IMR-90 (cell line): ENCODE measurements at regions not wholly inside any gene's neighbourhood (a gene's known extent, or its start where the extent isn't known, plus 50 kb on each side); places are given as distances from the start of the nearest gene placed in this dataset.

Experiments
- ATAC-seq: fragments of 200-7000 bp; cut with Tn5 transposase; 2 replicates; pipeline ENCODE4 v1.9.1; 2020; ENCODE audit warnings: low read depth, mild to moderate bottlenecking, moderate library complexity
- BruUV-seq: library from RNA; stranded (reverse); fragments of 400-500 nt; replicated peaks from 2 replicates; lab custom pipeline; 2021; lab: Mats Ljungman, UMichigan
- CTCF ChIA-PET: fragments of 300-600 bp; formaldehyde crosslinking; extraction: SDS; loops from one replicate; lab custom pipeline; 2021; ENCODE audit warnings: antibody characterized with exemption; lab: Yijun Ruan, JAX
- POLR2A ChIA-PET: fragments of 300-600 bp; sonication (Branson Sonifier 250); formaldehyde crosslinking; loops from one replicate; lab custom pipeline; 2022; ENCODE audit warnings: antibody characterized with exemption; ENCODE audit not compliant: unreplicated experiment; lab: Charles Lee
- DNase-seq: peaks from one replicate; pipeline ENCODE4 v3.0.0; 2013
- H2AFZ ChIP-seq: replicated peaks from 2 replicates; pipeline ENCODE3; 2013; ENCODE audit warnings: low read length, mild to moderate bottlenecking; ENCODE audit not compliant: poor library complexity
- H2AK5ac ChIP-seq: 2 replicates; pipeline ENCODE4 v1.6.1; 2013; ENCODE audit warnings: low read depth, low read length, inconsistent platforms
- H2AK9ac ChIP-seq: replicated peaks from 2 replicates; pipeline ENCODE3; 2013; ENCODE audit warnings: mild to moderate bottlenecking, low read depth, low read length, moderate library complexity; ENCODE audit not compliant: poor library complexity
- H2BK120ac ChIP-seq: 2 replicates; pipeline ENCODE4 v1.6.1; 2013; ENCODE audit warnings: low read depth, low read length, inconsistent platforms
- H2BK15ac ChIP-seq: 3 replicates; pipeline ENCODE4 v1.6.1; 2013; ENCODE audit warnings: low read depth, low read length, inconsistent platforms
- H2BK20ac ChIP-seq: 2 replicates; pipeline ENCODE4 v1.6.1; 2013; ENCODE audit warnings: low read depth, mild to moderate bottlenecking, inconsistent platforms, low read length, moderate library complexity
- H2BK5ac ChIP-seq: 2 replicates; pipeline ENCODE4 v1.6.1; 2013; ENCODE audit warnings: mild to moderate bottlenecking, low read depth, low read length, inconsistent platforms; ENCODE audit not compliant: poor library complexity, severe bottlenecking
- H3K14ac ChIP-seq: replicated peaks from 2 replicates; pipeline ENCODE4 v1.6.1; 2013; ENCODE audit warnings: low read depth, low read length, inconsistent platforms
- H3K18ac ChIP-seq: 2 replicates; pipeline ENCODE4 v1.6.1; 2013; ENCODE audit warnings: low read depth, low read length, control low read depth
- H3K23ac ChIP-seq: 2 replicates; pipeline ENCODE4 v1.6.1; 2013; ENCODE audit warnings: low read depth, low read length, inconsistent platforms
- H3K27ac ChIP-seq: 2 replicates; pipeline ENCODE4 v1.5.1; 2013; ENCODE audit warnings: mild to moderate bottlenecking, control low read depth, low read length; ENCODE audit not compliant: insufficient read depth
- H3K27me3 ChIP-seq: 2 replicates; pipeline ENCODE4 v1.6.1; 2013; ENCODE audit warnings: low read length; ENCODE audit not compliant: control insufficient read depth, insufficient read depth
- H3K36me3 ChIP-seq: 2 replicates; pipeline ENCODE4 v1.6.1; 2013; ENCODE audit warnings: low read length, mixed read lengths; ENCODE audit not compliant: control insufficient read depth, insufficient read depth
- H3K4ac ChIP-seq: 2 replicates; pipeline ENCODE4 v1.6.1; 2013; ENCODE audit warnings: low read depth, low read length, inconsistent platforms
- H3K4me1 ChIP-seq: 2 replicates; pipeline ENCODE4 v1.6.1; 2013; ENCODE audit warnings: low read length, mixed read lengths; ENCODE audit not compliant: control insufficient read depth, insufficient read depth
- H3K4me2 ChIP-seq: 2 replicates; pipeline ENCODE4 v1.6.1; 2013; ENCODE audit warnings: low read depth, mild to moderate bottlenecking, control low read depth, low read length, moderate library complexity
- H3K4me3 ChIP-seq: 2 replicates; pipeline ENCODE4 v1.5.1; 2013; ENCODE audit warnings: low read depth, mild to moderate bottlenecking, control low read depth, low read length, moderate library complexity; ENCODE audit not compliant: insufficient read depth
- H3K56ac ChIP-seq: 2 replicates; pipeline ENCODE4 v1.6.1; 2013; ENCODE audit warnings: low read length, inconsistent platforms; ENCODE audit not compliant: insufficient read depth; ENCODE audit errors: extremely low read depth
- H3K79me1 ChIP-seq, 2 experiments: 2 replicates each; pipeline ENCODE4 v1.6.1; 2013; ENCODE audit warnings: low read length in 2 of 2, inconsistent platforms in 1 of 2, low read depth in 1 of 2
- H3K9ac ChIP-seq: 2 replicates; pipeline ENCODE4 v1.6.1; 2013; ENCODE audit warnings: low read depth, low read length, control low read depth
- H3K9me1 ChIP-seq: 2 replicates; pipeline ENCODE4 v1.6.1; 2013; ENCODE audit warnings: low read length, inconsistent platforms; ENCODE audit not compliant: insufficient read depth
- H3K9me3 ChIP-seq: 2 replicates; pipeline ENCODE4 v1.6.1; 2013; ENCODE audit warnings: low read length; ENCODE audit not compliant: control insufficient read depth, insufficient read depth
- H4K20me1 ChIP-seq: 2 replicates; pipeline ENCODE4 v1.6.1; 2013; ENCODE audit warnings: low read length, inconsistent platforms; ENCODE audit not compliant: insufficient read depth
- H4K5ac ChIP-seq: 2 replicates; pipeline ENCODE4 v1.6.1; 2013; ENCODE audit warnings: mild to moderate bottlenecking, low read depth, low read length, control low read depth
- H4K8ac ChIP-seq, 2 experiments: 2 replicates each; pipeline ENCODE4 v1.6.1; 2013; ENCODE audit warnings: low read depth in 2 of 2, low read length in 2 of 2, control low read depth in 1 of 2, inconsistent platforms in 1 of 2
- H4K91ac ChIP-seq: 2 replicates; pipeline ENCODE4 v1.6.1; 2013; ENCODE audit warnings: low read depth, low read length, inconsistent platforms; ENCODE audit not compliant: insufficient read depth
- BHLHE40 ChIP-seq: fragments of 150-350 bp; IDR thresholded peaks from 2 replicates; pipeline ENCODE4 v1.6.1; 2016; ENCODE audit warnings: mild to moderate bottlenecking, low read depth, low read length
- CHD1 ChIP-seq: IDR thresholded peaks from 2 replicates; pipeline ENCODE4 v1.6.1; 2012; ENCODE audit warnings: low read depth, low read length, improper control_type of control experiment
- MAZ ChIP-seq: IDR thresholded peaks from 2 replicates; pipeline ENCODE4 v1.6.1; 2012; ENCODE audit warnings: low read depth, mild to moderate bottlenecking, low read length, improper control_type of control experiment, moderate library complexity, borderline replicate concordance
- MXI1 ChIP-seq: IDR thresholded peaks from 2 replicates; pipeline ENCODE4 v1.6.1; 2012; ENCODE audit warnings: low read depth, mild to moderate bottlenecking, low read length, moderate library complexity, borderline replicate concordance
- POLR2A ChIP-seq: IDR thresholded peaks from 2 replicates; pipeline ENCODE4 v1.6.1; 2012; ENCODE audit warnings: mild to moderate bottlenecking, low read depth, low read length
- RFX5 ChIP-seq: IDR thresholded peaks from 2 replicates; pipeline ENCODE4 v1.8.0; 2012; ENCODE audit warnings: low read depth, mild to moderate bottlenecking, low read length, moderate library complexity
- WGBS, 2 experiments: methylation state at CpG; one replicate each; pipeline versions ENCODE4 v1.1.5 to v1.1.7; 2013; ENCODE audit warnings: missing lambda C conversion rate in 2 of 2; ENCODE audit not compliant: insufficient read length in 1 of 2; ENCODE audit errors: extremely low coverage in 2 of 2; 5-methylcytosine and 5-hydroxymethylcytosine counted together
- dilution Hi-C: fragments of 300-500 bp; cut with HindIII; formaldehyde crosslinking; loops from one replicate; pipeline ENCODE4 v1.14.3; 2018; ENCODE audit warnings: low sequenced_read_pairs; ENCODE audit not compliant: unreplicated experiment
- in situ Hi-C: fragments of 300-500 bp; cut with MboI; formaldehyde crosslinking; loops from 3 replicates; pipeline ENCODE4 v1.14.3; 2019; ENCODE audit warnings: low sequenced_read_pairs, inconsistent platforms, mixed read lengths
- intact Hi-C: fragments of 100-400 bp; cut with micrococcal nuclease; formaldehyde crosslinking; loops from 2 replicates; pipeline ENCODE4 v1.10.0; 2022

GRCh38 chr5:74935752-74936091, 69.5 kb upstream of the FAM169A start:
- no peak for DNase-seq
- Histone ChIP-seq H4K5ac (no peak overlapping the region), H3K4ac (no peak overlapping the region), H2BK5ac (no peak overlapping the region), H4K8ac (peak overlapping the region in 1 of 2 experiments; percentile 60; a peak in 1 of 4 replicates), H2BK15ac (no peak overlapping the region), H3K56ac (no peak overlapping the region), H2BK20ac (no peak overlapping the region), H4K91ac (no peak overlapping the region), H2BK120ac (0 out of 2 replicates have a peak overlapping the region, but pooled peaks have one; percentile 1), H2AFZ (no peak overlapping the region), H3K27ac (no peak overlapping the region), H3K9me3 (no peaks in the 10 kb centered on the region), H2AK5ac (no peak overlapping the region), H3K4me2 (no peak overlapping the region), H3K18ac (no peak overlapping the region), H3K14ac (no peak overlapping the region), H3K4me1 (no peaks in the 10 kb centered on the region), H3K9me1 (no peaks in the 10 kb centered on the region), H3K27me3 (no peaks in the 10 kb centered on the region), H3K4me3 (no peak overlapping the region), H3K23ac (no peak overlapping the region), H3K79me1 (no peaks in the 10 kb centered on the region), H4K20me1 (no peaks in the 10 kb centered on the region), H3K9ac (no peak overlapping the region), H2AK9ac (no peak overlapping the region), H3K36me3 (no peaks in the 10 kb centered on the region)
- intact Hi-C loops: loop anchor here (10.0 kb wide), 1 partner anchor 299 kb away; the partner anchor contains the start of gene ANKRD31
- no CpG with 5 or more reads among the region's 4 CpGs for WGBS, 2 experiments
- ChIA-PET POLR2A (no interaction called here), CTCF (interaction anchor here (0.7 to 1.9 kb wide), 4 partner anchors 11 to 1185 kb away, joined by 3 to 7 read pairs (median 5); no protein-coding TSS in a partner anchor)
- in situ Hi-C loops: no loop called here
- TF ChIP-seq BHLHE40 (no peak), POLR2A (no peak), MXI1 (no peak), MAZ (no peak), CHD1 (no peak), RFX5 (no peak)
- no TSS peak for BruUV-seq
- dilution Hi-C loops: no loop called here
- no peak for ATAC-seq
